Chondrocyte (in vitro differentiated cells): ENCODE measurements at regions not wholly inside any gene's neighbourhood (a gene's known extent, or its start where the extent isn't known, plus 50 kb on each side); places are given as distances from the start of the nearest gene placed in this dataset.

ENCODE experiments used
- DNase-seq: peaks from one replicate; pipeline ENCODE4 v3.0.0; 2021; ENCODE audit warnings: mixed read lengths, low spot score
- H3K27ac Mint-ChIP-seq: one replicate; pipeline ENCODE4 v1.8.0; 2021; ENCODE audit warnings: mild to moderate bottlenecking, moderate library complexity, mixed read lengths; ENCODE audit not compliant: unreplicated experiment
- H3K27me3 Mint-ChIP-seq: 2 replicates; pipeline ENCODE4 v1.8.0; 2021; ENCODE audit warnings: low read depth, mixed read lengths
- H3K36me3 Mint-ChIP-seq: 2 replicates; pipeline ENCODE4 v1.8.0; 2021; ENCODE audit warnings: low read depth, mixed read lengths
- H3K4me1 Mint-ChIP-seq: 2 replicates; pipeline ENCODE4 v1.8.0; 2021; ENCODE audit warnings: low read depth, mild to moderate bottlenecking, mixed read lengths
- H3K4me3 Mint-ChIP-seq: one replicate; pipeline ENCODE4 v1.8.0; 2021; ENCODE audit warnings: mild to moderate bottlenecking, moderate library complexity, mixed read lengths; ENCODE audit not compliant: unreplicated experiment
- H3K9me3 Mint-ChIP-seq: 2 replicates; pipeline ENCODE4 v1.8.0; 2021; ENCODE audit warnings: low read depth, mixed read lengths
- CTCF ChIP-seq: fragments of 200-600 bp; sonication (generic); IDR thresholded peaks from 2 replicates; pipeline ENCODE4 v1.5.0; 2021; ENCODE audit warnings: antibody characterized with exemption, mild to moderate bottlenecking, moderate library complexity

- no peak for TF ChIP-seq CTCF
- no peak for DNase-seq
- no peaks in the 10 kb centered on the region for H3K36me3 Mint-ChIP-seq
- H3K9me3 Mint-ChIP-seq, result no peaks in the 10 kb centered on the region
- no peak overlapping the region for H3K4me3 Mint-ChIP-seq
- H3K27ac Mint-ChIP-seq, result no peak overlapping the region
- peaks cover 5% of the 10 kb centered on the region for H3K27me3 Mint-ChIP-seq
- no peaks in the 10 kb centered on the region for H3K4me1 Mint-ChIP-seq
Observed at GRCh38 chr2:183244300-183244844, 120.1 kb downstream of the NUP35 start.

- Mint-ChIP-seq H3K4me1 (no peaks in the 10 kb centered on the region), H3K27ac (no peak overlapping the region), H3K27me3 (peaks cover 5% of the 10 kb centered on the region), H3K9me3 (no peaks in the 10 kb centered on the region), H3K4me3 (no peak overlapping the region), H3K36me3 (no peaks in the 10 kb centered on the region)
- TF ChIP-seq CTCF, result peak; percentile 86
- DNase-seq, result no peak
Observed at GRCh38 chr2:183248866-183249567, 124.8 kb downstream of the NUP35 start.

- H3K27ac Mint-ChIP-seq, result no peak overlapping the region
- H3K36me3 Mint-ChIP-seq, result no peaks in the 10 kb centered on the region
- no peak for DNase-seq
- no peak overlapping the region for H3K4me3 Mint-ChIP-seq
- peaks cover 5% of the 10 kb centered on the region for H3K27me3 Mint-ChIP-seq
- TF ChIP-seq CTCF, result no peak
- H3K4me1 Mint-ChIP-seq, result no peaks in the 10 kb centered on the region
- no peaks in the 10 kb centered on the region for H3K9me3 Mint-ChIP-seq
Observed at GRCh38 chr2:183250061-183250460, 125.8 kb downstream of the NUP35 start.

GRCh38 chr2:183250472-183250871 is 126.2 kb downstream of the NUP35 start:
- Mint-ChIP-seq H3K27ac (no peak overlapping the region), H3K36me3 (no peaks in the 10 kb centered on the region), H3K9me3 (no peaks in the 10 kb centered on the region), H3K27me3 (peaks cover 5% of the 10 kb centered on the region), H3K4me1 (no peaks in the 10 kb centered on the region), H3K4me3 (no peak overlapping the region)
- no peak for TF ChIP-seq CTCF
- no peak for DNase-seq

GRCh38 chr2:183253441-183254130 is 129.3 kb downstream of the NUP35 start:
- H3K4me3 Mint-ChIP-seq, result no peak overlapping the region
- no peak overlapping the region for H3K27ac Mint-ChIP-seq
- H3K9me3 Mint-ChIP-seq, result no peaks in the 10 kb centered on the region
- no peaks in the 10 kb centered on the region for H3K4me1 Mint-ChIP-seq
- TF ChIP-seq CTCF, result no peak
- no peaks in the 10 kb centered on the region for H3K36me3 Mint-ChIP-seq
- DNase-seq, result no peak
- H3K27me3 Mint-ChIP-seq, result no peaks in the 10 kb centered on the region
